ENCODE measurements at regions not wholly inside any gene's neighbourhood (a gene's known extent, or its start where the extent isn't known, plus 50 kb on each side); places are given as distances from the start of the nearest gene placed in this dataset.

GRCh38 chr6:133682506-133683307, 206.2 kb upstream of the TCF21 start:
- DNase-seq (ENCODE audit: low read depth): no peak
- H3K4me3 ChIP-seq (ENCODE audit: low read depth, low read length): no peak overlapping the region
- H3K36me3 ChIP-seq (ENCODE audit: control insufficient read depth, insufficient read depth, low read length): no peaks in the 10 kb centered on the region
- no peaks in the 10 kb centered on the region for H3K27me3 ChIP-seq (ENCODE audit: control insufficient read depth, insufficient read depth, low read length)
- TF ChIP-seq CTCF (IDR thresholded peaks at IDR 0.05; ENCODE audit: insufficient read depth, low read length, poor library complexity, severe bottlenecking): no peak

- no peaks in the 10 kb centered on the region for H3K36me3 ChIP-seq (ENCODE audit: control insufficient read depth, insufficient read depth, low read length)
- no peak for DNase-seq (ENCODE audit: low read depth)
- H3K4me3 ChIP-seq (ENCODE audit: low read depth, low read length): no peak overlapping the region
- H3K27me3 ChIP-seq (ENCODE audit: control insufficient read depth, insufficient read depth, low read length): no peaks in the 10 kb centered on the region
- TF ChIP-seq CTCF (IDR thresholded peaks at IDR 0.05; ENCODE audit: insufficient read depth, low read length, poor library complexity, severe bottlenecking): no peak
These were observed 205.7 kb upstream of the TCF21 start for GRCh38 chr6:133683308-133683580.

GRCh38 chr6:133683606-133684005, 205.3 kb upstream of the TCF21 start:
- TF ChIP-seq CTCF (IDR thresholded peaks at IDR 0.05; ENCODE audit: insufficient read depth, low read length, poor library complexity, severe bottlenecking): no peak
- no peaks in the 10 kb centered on the region for H3K36me3 ChIP-seq (ENCODE audit: control insufficient read depth, insufficient read depth, low read length)
- DNase-seq (ENCODE audit: low read depth): no peak
- H3K4me3 ChIP-seq (ENCODE audit: low read depth, low read length): no peak overlapping the region
- no peaks in the 10 kb centered on the region for H3K27me3 ChIP-seq (ENCODE audit: control insufficient read depth, insufficient read depth, low read length)

- Histone ChIP-seq H3K27me3 (ENCODE audit: control insufficient read depth, insufficient read depth, low read length) (no peaks in the 10 kb centered on the region), H3K4me3 (ENCODE audit: low read depth, low read length) (no peak overlapping the region), H3K36me3 (ENCODE audit: control insufficient read depth, insufficient read depth, low read length) (no peaks in the 10 kb centered on the region)
- TF ChIP-seq CTCF (IDR thresholded peaks at IDR 0.05; ENCODE audit: insufficient read depth, low read length, poor library complexity, severe bottlenecking): no peak
- DNase-seq (ENCODE audit: low read depth): no peak
These were observed 200.0 kb upstream of the TCF21 start for GRCh38 chr6:133688705-133689492.

- Histone ChIP-seq H3K27me3 (ENCODE audit: control insufficient read depth, insufficient read depth, low read length) (no peaks in the 10 kb centered on the region), H3K36me3 (ENCODE audit: control insufficient read depth, insufficient read depth, low read length) (no peaks in the 10 kb centered on the region), H3K4me3 (ENCODE audit: low read depth, low read length) (no peak overlapping the region)
- no peak for DNase-seq (ENCODE audit: low read depth)
- TF ChIP-seq CTCF (IDR thresholded peaks at IDR 0.05; ENCODE audit: insufficient read depth, low read length, poor library complexity, severe bottlenecking): no peak
These were observed 199.1 kb upstream of the TCF21 start for GRCh38 chr6:133689863-133690262.

Data from kidney epithelial cell (primary cell).